DOHH2 (cell line): ENCODE measurements at regions not wholly inside any gene's neighbourhood (a gene's known extent, or its start where the extent isn't known, plus 50 kb on each side); places are given as distances from the start of the nearest gene placed in this dataset.

ENCODE experiments used
- EZH2phosphoT487 ChIP-seq: fragments of 200-600 bp; sonication (generic); IDR thresholded peaks from 2 replicates; pipeline ENCODE4 v1.6.1; 2017; ENCODE audit warnings: borderline replicate concordance, mild to moderate bottlenecking, antibody characterized with exemption, low read length, moderate library complexity, mixed read lengths
- TF ChIP-seq, protein P1 (sequence below): fragments of 200-600 bp; sonication (generic); IDR thresholded peaks from one replicate; pipeline ENCODE4 v1.5.1; 2014; ENCODE audit warnings: antibody characterized with exemption, mild to moderate bottlenecking, low read depth, low read length; ENCODE audit not compliant: poor library complexity, severe bottlenecking

DNA sequence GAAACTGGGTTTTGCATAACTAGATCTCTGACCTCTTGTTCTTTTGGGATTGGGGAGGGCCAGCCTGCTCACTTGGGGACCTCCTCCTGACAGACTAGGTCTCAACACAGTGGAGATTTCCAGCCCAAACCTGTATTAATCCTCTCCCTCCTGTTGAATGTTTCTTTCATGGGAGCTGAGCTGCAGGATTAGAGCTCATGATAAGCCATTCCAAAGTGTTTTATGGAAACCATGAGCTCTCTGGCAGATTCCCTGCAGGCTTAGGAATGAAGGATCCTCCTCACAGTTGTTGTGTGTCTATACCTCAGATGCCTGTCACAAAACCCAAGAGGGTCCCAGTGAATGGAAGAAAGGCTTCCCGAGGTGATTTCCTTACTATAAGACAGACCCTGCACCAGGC is 248.4 kb upstream of the B3GAT1 start:
- TF ChIP-seq, protein P1, sequence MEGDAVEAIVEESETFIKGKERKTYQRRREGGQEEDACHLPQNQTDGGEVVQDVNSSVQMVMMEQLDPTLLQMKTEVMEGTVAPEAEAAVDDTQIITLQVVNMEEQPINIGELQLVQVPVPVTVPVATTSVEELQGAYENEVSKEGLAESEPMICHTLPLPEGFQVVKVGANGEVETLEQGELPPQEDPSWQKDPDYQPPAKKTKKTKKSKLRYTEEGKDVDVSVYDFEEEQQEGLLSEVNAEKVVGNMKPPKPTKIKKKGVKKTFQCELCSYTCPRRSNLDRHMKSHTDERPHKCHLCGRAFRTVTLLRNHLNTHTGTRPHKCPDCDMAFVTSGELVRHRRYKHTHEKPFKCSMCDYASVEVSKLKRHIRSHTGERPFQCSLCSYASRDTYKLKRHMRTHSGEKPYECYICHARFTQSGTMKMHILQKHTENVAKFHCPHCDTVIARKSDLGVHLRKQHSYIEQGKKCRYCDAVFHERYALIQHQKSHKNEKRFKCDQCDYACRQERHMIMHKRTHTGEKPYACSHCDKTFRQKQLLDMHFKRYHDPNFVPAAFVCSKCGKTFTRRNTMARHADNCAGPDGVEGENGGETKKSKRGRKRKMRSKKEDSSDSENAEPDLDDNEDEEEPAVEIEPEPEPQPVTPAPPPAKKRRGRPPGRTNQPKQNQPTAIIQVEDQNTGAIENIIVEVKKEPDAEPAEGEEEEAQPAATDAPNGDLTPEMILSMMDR = no peak
- no peak for TF ChIP-seq EZH2phosphoT487
